Progenitor cell of endocrine pancreas (in vitro differentiated cells): ENCODE measurements at regions not wholly inside any gene's neighbourhood (a gene's known extent, or its start where the extent isn't known, plus 50 kb on each side); places are given as distances from the start of the nearest gene placed in this dataset.
A peak's percentile ranks its signal among the peaks of the same experiment; 100 is the strongest.

ENCODE experiments used
- DNase-seq: peaks from one replicate; pipeline ENCODE4 v3.0.0; 2021; ENCODE audit warnings: low spot score; ENCODE audit not compliant: unreplicated experiment
- H3K27ac Mint-ChIP-seq: 2 replicates; pipeline ENCODE4 v1.8.0; 2021; ENCODE audit warnings: mild to moderate bottlenecking, moderate library complexity, mixed read lengths
- H3K27me3 Mint-ChIP-seq: 2 replicates; pipeline ENCODE4 v1.8.0; 2021; ENCODE audit warnings: mixed read lengths
- H3K36me3 Mint-ChIP-seq: 2 replicates; pipeline ENCODE4 v1.8.0; 2022; ENCODE audit warnings: mixed read lengths; ENCODE audit not compliant: insufficient read depth
- H3K4me1 Mint-ChIP-seq: 2 replicates; pipeline ENCODE4 v1.8.0; 2021; ENCODE audit warnings: low read depth, mixed read lengths
- H3K4me3 Mint-ChIP-seq: 2 replicates; pipeline ENCODE4 v1.8.0; 2021; ENCODE audit warnings: low read depth, mild to moderate bottlenecking, moderate library complexity, mixed read lengths
- H3K9me3 Mint-ChIP-seq: 2 replicates; pipeline ENCODE4 v1.8.0; 2021; ENCODE audit warnings: low read depth, mixed read lengths
- CTCF ChIP-seq: fragments of 200-600 bp; sonication (generic); IDR thresholded peaks from one replicate; pipeline ENCODE4 v1.5.0; 2021; ENCODE audit warnings: antibody characterized with exemption, mild to moderate bottlenecking; ENCODE audit not compliant: unreplicated experiment

GRCh38 chr3:74463515-74463914, 150.9 kb downstream of the CNTN3 start:
- Mint-ChIP-seq H3K27me3 (no peaks in the 10 kb centered on the region), H3K9me3 (peaks cover 4% of the 10 kb centered on the region), H3K4me3 (no peak overlapping the region), H3K27ac (peak overlapping the region; percentile 33), H3K36me3 (no peaks in the 10 kb centered on the region), H3K4me1 (peaks cover 9% of the 10 kb centered on the region)
- DNase-seq = no peak
- no peak for TF ChIP-seq CTCF

- DNase-seq = no peak
- peaks cover 7% of the 10 kb centered on the region for H3K36me3 Mint-ChIP-seq
- H3K4me3 Mint-ChIP-seq = no peak overlapping the region
- H3K27me3 Mint-ChIP-seq = no peaks in the 10 kb centered on the region
- no peaks in the 10 kb centered on the region for H3K4me1 Mint-ChIP-seq
- no peak for TF ChIP-seq CTCF
- H3K9me3 Mint-ChIP-seq = peaks cover 3% of the 10 kb centered on the region
- no peak overlapping the region for H3K27ac Mint-ChIP-seq
Measured at GRCh38 chr3:74456166-74456565, 158.3 kb downstream of the CNTN3 start.

- TF ChIP-seq CTCF = no peak
- no peaks in the 10 kb centered on the region for H3K4me1 Mint-ChIP-seq
- no peak overlapping the region for H3K27ac Mint-ChIP-seq
- H3K4me3 Mint-ChIP-seq = no peak overlapping the region
- no peak for DNase-seq
- H3K9me3 Mint-ChIP-seq = no peaks in the 10 kb centered on the region
- H3K36me3 Mint-ChIP-seq = no peaks in the 10 kb centered on the region
- H3K27me3 Mint-ChIP-seq = no peaks in the 10 kb centered on the region
Measured at GRCh38 chr3:74447221-74447620, 167.2 kb downstream of the CNTN3 start.

- Mint-ChIP-seq H3K4me1 (no peaks in the 10 kb centered on the region), H3K36me3 (no peaks in the 10 kb centered on the region), H3K27me3 (no peaks in the 10 kb centered on the region), H3K4me3 (no peak overlapping the region), H3K9me3 (no peaks in the 10 kb centered on the region), H3K27ac (no peak overlapping the region)
- no peak for TF ChIP-seq CTCF
- DNase-seq = no peak
Measured at GRCh38 chr3:74445541-74445940, 168.9 kb downstream of the CNTN3 start.

- H3K9me3 Mint-ChIP-seq = no peaks in the 10 kb centered on the region
- no peaks in the 10 kb centered on the region for H3K36me3 Mint-ChIP-seq
- TF ChIP-seq CTCF = no peak
- no peak overlapping the region for H3K4me3 Mint-ChIP-seq
- H3K27ac Mint-ChIP-seq = no peak overlapping the region
- H3K27me3 Mint-ChIP-seq = no peaks in the 10 kb centered on the region
- no peak for DNase-seq
- H3K4me1 Mint-ChIP-seq = no peaks in the 10 kb centered on the region
Measured at GRCh38 chr3:74443102-74443501, 171.4 kb downstream of the CNTN3 start.
